Motor neuron (in vitro differentiated cells): ENCODE measurements at regions not wholly inside any gene's neighbourhood (a gene's known extent, or its start where the extent isn't known, plus 50 kb on each side); places are given as distances from the start of the nearest gene placed in this dataset.
A peak's percentile ranks its signal among the peaks of the same experiment; 100 is the strongest.

Source experiments
- ATAC-seq, 8 experiments: fragments of 200-7000 bp; cut with Tn5 transposase; replicated peaks in 6 of 8; 2 replicates each; pipeline ENCODE4 v1.8.0; 2021; ENCODE audit warnings: mild to moderate bottlenecking in 8 of 8, moderate library complexity in 8 of 8
- H3K27ac ChIP-seq, 2 donors: fragments of 250-450 bp; sonication (Bioruptor Pico); 2 replicates each; pipeline ENCODE4 v1.9.0; 2021; ENCODE audit warnings: antibody characterized with exemption in 2 of 2, mild to moderate bottlenecking in 2 of 2, moderate library complexity in 1 of 2
- H3K4me1 ChIP-seq, 2 donors: fragments of 250-450 bp; sonication (Bioruptor Pico); replicated peaks in 1 of 2; 2 replicates each; pipeline ENCODE4 v1.6.1; 2021; ENCODE audit warnings: antibody characterized with exemption in 2 of 2, mild to moderate bottlenecking in 2 of 2, moderate library complexity in 1 of 2
- H3K4me3 ChIP-seq, 5 donors: fragments of 250-450 bp; sonication (Bioruptor Pico); 2 replicates each; pipeline ENCODE4 v1.9.0; 2021; ENCODE audit warnings: antibody characterized with exemption in 5 of 5, mild to moderate bottlenecking in 5 of 5, moderate library complexity in 4 of 5
- WGBS, 10 experiments: fragments of 450-650 bp; shearing (Covaris generic); methylation state at CpG; one replicate each; pipeline ENCODE4 v1.0.0; 2022; 5-methylcytosine and 5-hydroxymethylcytosine counted together
- in situ Hi-C, 9 experiments: fragments of 400-800 bp; cut with MboI; loops; one replicate each; pipeline ENCODE4 v1.15.0; 2021; ENCODE audit warnings: low sequenced_read_pairs in 9 of 9, low pct_unique_long_range_greater_than_20kb in 2 of 9; ENCODE audit not compliant: unreplicated experiment in 9 of 9

- no peak for ATAC-seq
- 10 to 100% (median 77%) methylated on average over 1 to 5 of the region's 8 CpGs; no CpG with 5 or more reads in 3 of the 10 experiments for WGBS, 10 experiments
- in situ Hi-C loops: loop anchor here in 1 of 9 experiments (25.0 kb wide), 1 partner anchor 680 kb away; the partner anchor contains the start of gene DDX1
- H3K27ac ChIP-seq: no peak overlapping the region
- no peak overlapping the region for H3K4me3 ChIP-seq
- H3K4me1 ChIP-seq: peaks cover 3 to 7% of the 10 kb centered on the region in 2 donors
Observed at GRCh38 chr2:14907014-14907612, 274.6 kb downstream of the LRATD1 start.

GRCh38 chr2:14909795-14910194 lies 277.3 kb downstream of the LRATD1 start:
- in situ Hi-C loops: loop anchor here in 1 of 9 experiments (25.0 kb wide), 1 partner anchor 678 kb away; the partner anchor contains the start of gene DDX1
- Histone ChIP-seq H3K27ac (no peak overlapping the region), H3K4me3 (no peak overlapping the region), H3K4me1 (peaks cover 3 to 7% of the 10 kb centered on the region in 2 donors)
- 14 to 80% (median 66%) methylated on average over 1 to 4 of the region's 4 CpGs; no CpG with 5 or more reads in 2 of the 10 experiments for WGBS, 10 experiments
- peak in 1 of 8 experiments; percentile 89 for ATAC-seq

DNA sequence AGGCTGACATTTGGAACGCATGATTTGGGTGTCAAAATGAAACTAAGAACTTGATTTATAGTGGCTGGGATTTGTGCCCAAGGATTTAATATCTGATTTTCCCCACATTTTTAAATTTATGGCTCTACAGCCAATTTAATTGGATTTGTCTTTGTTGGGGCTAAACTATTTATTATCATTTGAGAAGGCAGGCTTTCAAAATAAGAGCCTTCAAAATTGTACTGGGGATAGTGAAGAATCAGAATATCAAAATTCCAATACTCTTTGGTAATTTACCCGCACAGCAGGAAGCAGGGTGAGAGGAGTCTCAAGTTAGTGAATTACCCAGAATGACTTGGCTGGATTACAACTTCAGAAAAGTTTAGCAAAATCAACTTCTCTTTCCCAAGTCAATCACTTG lies 278.1 kb downstream of the LRATD1 start:
- in situ Hi-C loops: loop anchor here in 1 of 9 experiments (25.0 kb wide), 1 partner anchor 677 kb away; the partner anchor contains the start of gene DDX1
- no peak overlapping the region for H3K4me3 ChIP-seq
- ATAC-seq: no peak
- H3K4me1 ChIP-seq: peaks cover 3 to 9% of the 10 kb centered on the region in 2 donors
- 0 to 100% (median 88%) methylated on average over 1 to 2 of the region's 2 CpGs; no CpG with 5 or more reads in 1 of the 10 experiments for WGBS, 10 experiments
- no peak overlapping the region for H3K27ac ChIP-seq

- WGBS, 10 experiments: 10 to 78% (median 71%) methylated on average over 2 to 4 of the region's 4 CpGs; no CpG with 5 or more reads in 1 of the 10 experiments
- in situ Hi-C loops: loop anchor here in 1 of 9 experiments (25.0 kb wide), 1 partner anchor 671 kb away; the partner anchor contains the start of gene DDX1
- no peak overlapping the region for H3K27ac ChIP-seq
- peak in 1 of 8 experiments; percentile 19 for ATAC-seq
- peaks cover 0 to 14% of the 10 kb centered on the region in 2 donors for H3K4me1 ChIP-seq
- H3K4me3 ChIP-seq: no peak overlapping the region
Observed at GRCh38 chr2:14915983-14916382, 283.5 kb downstream of the LRATD1 start.

GRCh38 chr2:14923820-14924580 lies 291.5 kb downstream of the LRATD1 start:
- no peak overlapping the region for H3K4me3 ChIP-seq
- no peaks in the 10 kb centered on the region for H3K4me1 ChIP-seq
- no peak overlapping the region for H3K27ac ChIP-seq
- ATAC-seq: peak in 3 of 8 experiments; percentile 77 to 94 (median 84)
- in situ Hi-C loops: loop anchor here in 1 of 9 experiments (25.0 kb wide), 1 partner anchor 663 kb away; the partner anchor contains the start of gene DDX1
- 4 to 86% (median 58%) methylated on average over 1 to 6 of the region's 6 CpGs; no CpG with 5 or more reads in 1 of the 10 experiments for WGBS, 10 experiments

GRCh38 chr2:14925471-14925870 lies 293.0 kb downstream of the LRATD1 start:
- Histone ChIP-seq H3K4me3 (no peak overlapping the region), H3K4me1 (no peaks in the 10 kb centered on the region), H3K27ac (no peak overlapping the region)
- in situ Hi-C loops: no loop called here
- ATAC-seq: no peak
- 4 to 100% (median 55%) methylated on average over 1 to 3 of the region's 3 CpGs; no CpG with 5 or more reads in 4 of the 10 experiments for WGBS, 10 experiments

DNA sequence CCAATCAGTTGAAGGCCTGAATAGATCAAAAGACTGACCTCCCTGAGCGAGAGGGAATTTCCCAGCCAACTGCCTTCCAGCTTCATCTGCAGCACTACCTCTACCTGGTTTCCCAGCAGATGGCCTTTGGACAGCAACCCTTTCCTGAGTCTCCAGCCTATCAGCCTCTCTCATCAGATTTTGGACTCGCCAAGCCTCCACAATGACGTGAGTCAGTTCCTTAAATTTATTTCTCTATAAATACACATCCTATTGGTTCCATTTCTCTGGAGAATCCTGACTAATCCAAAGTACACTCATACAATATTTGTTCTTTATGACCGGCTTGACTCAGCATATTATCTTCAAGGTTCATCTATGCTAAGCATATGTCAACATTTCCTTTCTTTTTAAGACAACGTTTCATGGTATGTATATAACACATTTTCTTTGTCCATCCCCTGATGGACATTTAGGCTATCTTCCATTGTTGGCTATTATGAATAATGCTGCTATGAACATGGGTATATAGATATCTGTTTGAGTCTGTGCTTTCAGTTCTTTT lies 294.6 kb downstream of the LRATD1 start:
- in situ Hi-C loops: no loop called here
- 2 to 100% (median 87%) methylated on average over 2 to 5 of the region's 5 CpGs; no CpG with 5 or more reads in 1 of the 10 experiments for WGBS, 10 experiments

GRCh38 chr2:14928056-14928455 lies 295.5 kb downstream of the LRATD1 start:
- 0 to 83% (median 30%) methylated on average over 1 of the region's 1 CpG; no CpG with 5 or more reads in 2 of the 10 experiments for WGBS, 10 experiments
- no peak for ATAC-seq
- Histone ChIP-seq H3K4me1 (peaks cover 3 to 12% of the 10 kb centered on the region in 2 donors), H3K4me3 (no peak overlapping the region), H3K27ac (no peak overlapping the region)
- in situ Hi-C loops: no loop called here

More for the DNA sequence above, 294.6 kb downstream of the LRATD1 start:
- Histone ChIP-seq H3K4me1 (peaks cover 0 to 3% of the 10 kb centered on the region in 2 donors), H3K4me3 (no peak overlapping the region), H3K27ac (no peak overlapping the region)
- ATAC-seq: no peak

- no peak overlapping the region for H3K4me3 ChIP-seq
- peaks cover 13 to 17% of the 10 kb centered on the region in 2 donors for H3K4me1 ChIP-seq
- no peak overlapping the region for H3K27ac ChIP-seq
- WGBS, 10 experiments: 56 to 100% (median 100%) methylated on average over 1 to 2 of the region's 2 CpGs; no CpG with 5 or more reads in 3 of the 10 experiments
- in situ Hi-C loops: no loop called here
- ATAC-seq: no peak
Observed at GRCh38 chr2:14930441-14930840, 297.9 kb downstream of the LRATD1 start.

DNA sequence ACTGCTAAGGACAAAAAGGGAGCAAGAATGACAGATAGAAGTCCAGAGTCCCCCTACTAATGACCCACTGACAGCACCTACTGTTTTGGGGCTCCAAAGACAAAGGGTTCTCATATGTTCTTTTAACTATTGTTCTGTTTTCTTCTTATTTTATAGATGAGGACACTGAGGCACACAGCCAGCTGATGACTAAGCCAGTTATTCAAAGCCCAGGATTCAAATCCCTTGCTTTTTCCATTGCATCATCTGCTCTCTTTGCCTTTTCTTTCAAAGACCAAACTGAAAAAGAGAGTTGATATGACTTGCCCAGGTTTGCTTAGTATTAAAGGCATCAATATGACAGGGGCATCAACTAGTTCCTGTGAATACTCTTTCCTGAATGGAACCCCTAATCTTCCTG lies 299.8 kb downstream of the LRATD1 start:
- peaks cover 13 to 17% of the 10 kb centered on the region in 2 donors for H3K4me1 ChIP-seq
- no peak overlapping the region for H3K4me3 ChIP-seq
- ATAC-seq: peak in 1 of 8 experiments; percentile 25
- H3K27ac ChIP-seq: no peak overlapping the region
- in situ Hi-C loops: no loop called here

- in situ Hi-C loops: no loop called here
- no peak overlapping the region for H3K27ac ChIP-seq
- peaks cover 13 to 17% of the 10 kb centered on the region in 2 donors for H3K4me1 ChIP-seq
- no peak overlapping the region for H3K4me3 ChIP-seq
- ATAC-seq: peak in 3 of 8 experiments; percentile 77 to 83 (median 81)
Observed at GRCh38 chr2:14933753-14934152, 301.2 kb downstream of the LRATD1 start.

GRCh38 chr2:14936426-14936825 lies 303.9 kb downstream of the LRATD1 start:
- Histone ChIP-seq H3K4me3 (no peak overlapping the region), H3K27ac (no peak overlapping the region), H3K4me1 (peaks cover 13 to 17% of the 10 kb centered on the region in 2 donors)
- in situ Hi-C loops: no loop called here
- no peak for ATAC-seq
- WGBS, 10 experiments: 0 to 100% (median 76%) methylated on average over 1 to 3 of the region's 3 CpGs; no CpG with 5 or more reads in 2 of the 10 experiments

GRCh38 chr2:14937336-14937735 lies 304.8 kb downstream of the LRATD1 start:
- WGBS, 10 experiments: 0 to 96% (median 89%) methylated on average over 1 to 3 of the region's 3 CpGs; no CpG with 5 or more reads in 5 of the 10 experiments
- Histone ChIP-seq H3K4me3 (no peak overlapping the region), H3K27ac (no peak overlapping the region), H3K4me1 (peaks cover 8 to 17% of the 10 kb centered on the region in 2 donors)
- in situ Hi-C loops: no loop called here
- ATAC-seq: no peak
